ENCODE measurements at regions not wholly inside any gene's neighbourhood (a gene's known extent, or its start where the extent isn't known, plus 50 kb on each side); places are given as distances from the start of the nearest gene placed in this dataset.

DNA sequence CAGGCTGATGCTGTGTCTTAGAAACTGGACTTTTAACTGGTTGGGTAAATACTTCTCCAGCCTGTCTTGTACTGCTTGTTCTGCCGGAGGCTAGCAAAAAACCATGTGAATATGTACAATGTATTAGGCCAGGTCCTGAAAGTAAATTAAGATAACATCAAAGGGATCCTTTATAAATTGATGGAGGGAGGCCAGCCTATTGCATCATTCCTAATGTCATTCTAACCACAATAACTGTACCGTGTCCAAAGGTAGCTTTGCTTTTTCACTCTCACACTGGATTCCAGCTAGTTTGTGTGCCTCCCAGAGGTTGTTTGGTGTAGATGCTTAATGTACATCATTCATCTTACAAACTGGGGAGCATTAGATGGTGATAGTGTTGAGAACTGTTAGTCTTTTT lies 91.2 kb upstream of the SEM1 start:
- no peak for TF ChIP-seq EZH2 (IDR thresholded peaks at IDR 0.05; ENCODE audit: insufficient read depth, poor library complexity, severe bottlenecking)
- TF ChIP-seq EZH2phosphoT487 (IDR thresholded peaks at IDR 0.05; ENCODE audit: insufficient read depth, low read depth), result no peak
